Caco-2 (cell line): ENCODE measurements at regions not wholly inside any gene's neighbourhood (a gene's known extent, or its start where the extent isn't known, plus 50 kb on each side); places are given as distances from the start of the nearest gene placed in this dataset.

Experiments used
- BruUV-seq: library from RNA; stranded (reverse); fragments of 400-500 nt; replicated peaks from 2 replicates; lab custom pipeline; 2021; lab: Mats Ljungman, UMichigan
- CTCF ChIA-PET: fragments of 300-600 bp; sonication (Branson Sonifier 250); formaldehyde crosslinking; loops from one replicate; lab custom pipeline; 2022; ENCODE audit warnings: antibody characterized with exemption; lab: Charles Lee
- POLR2A ChIA-PET: fragments of 300-600 bp; sonication (Branson Sonifier 250); formaldehyde crosslinking; loops from one replicate; lab custom pipeline; 2022; ENCODE audit warnings: antibody characterized with exemption; lab: Charles Lee
- DNase-seq, 2 experiments: peaks; one replicate each; pipeline versions ENCODE4 v3.0.0 to v3.0.0-alpha.2; 2020 to 2022
- H3K27me3 ChIP-seq: replicated peaks from 2 replicates; pipeline ENCODE4 v1.6.0; 2011; ENCODE audit warnings: low read length; ENCODE audit not compliant: control insufficient read depth, insufficient read depth
- H3K36me3 ChIP-seq: 2 replicates; pipeline ENCODE4 v1.5.1; 2011; ENCODE audit warnings: low read length; ENCODE audit not compliant: control insufficient read depth, insufficient read depth
- H3K4me1 ChIP-seq: fragments of 250-450 bp; sonication (Bioruptor Pico); 2 replicates; pipeline ENCODE4 v1.5.1; 2020; ENCODE audit warnings: mild to moderate bottlenecking
- H3K4me3 ChIP-seq: 2 replicates; pipeline ENCODE4 v1.5.1; 2011; ENCODE audit warnings: low read depth, mild to moderate bottlenecking, control low read depth, low read length
- H3K9me3 ChIP-seq: fragments of 250-450 bp; sonication (Bioruptor Pico); 2 replicates; pipeline ENCODE4 v1.5.1; 2020; ENCODE audit warnings: mild to moderate bottlenecking, moderate library complexity
- H3K27ac Mint-ChIP-seq: one replicate; pipeline ENCODE4 v1.8.0; 2022; ENCODE audit warnings: mixed read lengths; ENCODE audit not compliant: unreplicated experiment
- H3K27me3 Mint-ChIP-seq: one replicate; pipeline ENCODE4 v1.8.0; 2022; ENCODE audit warnings: mixed read lengths; ENCODE audit not compliant: insufficient read depth, unreplicated experiment
- H3K36me3 Mint-ChIP-seq: one replicate; pipeline ENCODE4 v1.8.0; 2022; ENCODE audit warnings: mild to moderate bottlenecking, mixed read lengths; ENCODE audit not compliant: insufficient read depth, unreplicated experiment
- H3K4me1 Mint-ChIP-seq: one replicate; pipeline ENCODE4 v1.8.0; 2022; ENCODE audit warnings: low read depth, mixed read lengths; ENCODE audit not compliant: unreplicated experiment
- H3K4me3 Mint-ChIP-seq: one replicate; pipeline ENCODE4 v1.8.0; 2022; ENCODE audit warnings: mild to moderate bottlenecking, moderate library complexity, mixed read lengths; ENCODE audit not compliant: unreplicated experiment
- H3K9me3 Mint-ChIP-seq: one replicate; pipeline ENCODE4 v1.8.0; 2022; ENCODE audit warnings: mixed read lengths; ENCODE audit not compliant: unreplicated experiment
- intact Hi-C: fragments of 100-400 bp; cut with micrococcal nuclease; formaldehyde crosslinking; loops from one replicate; pipeline ENCODE4 v1.10.0; 2022; ENCODE audit not compliant: unreplicated experiment
- TF ChIP-seq, protein P1 (sequence below), 2 experiments: fragments of 200-600 bp in 1 of 2; IDR thresholded peaks; 1 replicate in 1 of 2; 2 replicates in 1 of 2; pipeline versions ENCODE4 v1.5.1 to v1.8.0; 2011 to 2022; ENCODE audit warnings: antibody characterized with exemption in 1 of 2, control low read depth in 1 of 2, inconsistent platforms in 1 of 2, low read depth in 1 of 2, low read length in 1 of 2, mild to moderate bottlenecking in 1 of 2, moderate library complexity in 1 of 2; ENCODE audit not compliant: insufficient read depth in 1 of 2, severe bottlenecking in 1 of 2, unreplicated experiment in 1 of 2

DNA sequence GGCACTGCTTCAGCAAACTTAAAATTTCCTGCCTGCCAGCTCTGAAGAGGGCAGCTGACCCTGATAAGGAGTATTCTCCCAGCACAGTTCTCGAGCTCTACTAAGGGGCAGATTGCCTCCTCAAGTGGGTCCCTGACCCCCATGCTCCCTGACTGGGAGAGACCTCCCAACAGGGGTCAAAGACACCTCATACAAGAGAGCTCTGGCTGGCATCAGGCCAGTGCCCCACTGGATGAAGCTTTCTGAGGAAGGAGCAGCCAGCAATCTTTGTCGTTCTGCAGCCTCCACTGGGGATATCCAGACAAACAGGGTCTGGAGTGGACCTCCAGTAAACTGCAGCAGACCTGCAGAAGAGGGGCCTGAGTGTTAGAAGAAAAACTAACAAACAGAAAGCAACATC, 1118.3 kb upstream of the ADGRL3 start:
- Histone ChIP-seq H3K36me3 (no peaks in the 10 kb centered on the region), H3K27me3 (no peaks in the 10 kb centered on the region), H3K4me1 (no peaks in the 10 kb centered on the region), H3K4me3 (no peak overlapping the region), H3K9me3 (no peaks in the 10 kb centered on the region)
- BruUV-seq: no TSS peak
- no peak overlapping the region for H3K27ac Mint-ChIP-seq
- CTCF ChIA-PET: no interaction called here
- DNase-seq: no peak
- TF ChIP-seq, protein P1, sequence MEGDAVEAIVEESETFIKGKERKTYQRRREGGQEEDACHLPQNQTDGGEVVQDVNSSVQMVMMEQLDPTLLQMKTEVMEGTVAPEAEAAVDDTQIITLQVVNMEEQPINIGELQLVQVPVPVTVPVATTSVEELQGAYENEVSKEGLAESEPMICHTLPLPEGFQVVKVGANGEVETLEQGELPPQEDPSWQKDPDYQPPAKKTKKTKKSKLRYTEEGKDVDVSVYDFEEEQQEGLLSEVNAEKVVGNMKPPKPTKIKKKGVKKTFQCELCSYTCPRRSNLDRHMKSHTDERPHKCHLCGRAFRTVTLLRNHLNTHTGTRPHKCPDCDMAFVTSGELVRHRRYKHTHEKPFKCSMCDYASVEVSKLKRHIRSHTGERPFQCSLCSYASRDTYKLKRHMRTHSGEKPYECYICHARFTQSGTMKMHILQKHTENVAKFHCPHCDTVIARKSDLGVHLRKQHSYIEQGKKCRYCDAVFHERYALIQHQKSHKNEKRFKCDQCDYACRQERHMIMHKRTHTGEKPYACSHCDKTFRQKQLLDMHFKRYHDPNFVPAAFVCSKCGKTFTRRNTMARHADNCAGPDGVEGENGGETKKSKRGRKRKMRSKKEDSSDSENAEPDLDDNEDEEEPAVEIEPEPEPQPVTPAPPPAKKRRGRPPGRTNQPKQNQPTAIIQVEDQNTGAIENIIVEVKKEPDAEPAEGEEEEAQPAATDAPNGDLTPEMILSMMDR (IDR thresholded peaks at IDR 0.05; ENCODE audit: insufficient read depth in 1 of 2, low read depth in 1 of 2, low read length in 1 of 2, severe bottlenecking in 1 of 2, unreplicated experiment in 1 of 2): no peak
- H3K4me1 Mint-ChIP-seq: no peaks in the 10 kb centered on the region
- POLR2A ChIA-PET: no interaction called here
- H3K27me3 Mint-ChIP-seq: no peaks in the 10 kb centered on the region
- no peaks in the 10 kb centered on the region for H3K9me3 Mint-ChIP-seq
- no peaks in the 10 kb centered on the region for H3K36me3 Mint-ChIP-seq
- intact Hi-C loops: no loop called here
- no peak overlapping the region for H3K4me3 Mint-ChIP-seq

DNA sequence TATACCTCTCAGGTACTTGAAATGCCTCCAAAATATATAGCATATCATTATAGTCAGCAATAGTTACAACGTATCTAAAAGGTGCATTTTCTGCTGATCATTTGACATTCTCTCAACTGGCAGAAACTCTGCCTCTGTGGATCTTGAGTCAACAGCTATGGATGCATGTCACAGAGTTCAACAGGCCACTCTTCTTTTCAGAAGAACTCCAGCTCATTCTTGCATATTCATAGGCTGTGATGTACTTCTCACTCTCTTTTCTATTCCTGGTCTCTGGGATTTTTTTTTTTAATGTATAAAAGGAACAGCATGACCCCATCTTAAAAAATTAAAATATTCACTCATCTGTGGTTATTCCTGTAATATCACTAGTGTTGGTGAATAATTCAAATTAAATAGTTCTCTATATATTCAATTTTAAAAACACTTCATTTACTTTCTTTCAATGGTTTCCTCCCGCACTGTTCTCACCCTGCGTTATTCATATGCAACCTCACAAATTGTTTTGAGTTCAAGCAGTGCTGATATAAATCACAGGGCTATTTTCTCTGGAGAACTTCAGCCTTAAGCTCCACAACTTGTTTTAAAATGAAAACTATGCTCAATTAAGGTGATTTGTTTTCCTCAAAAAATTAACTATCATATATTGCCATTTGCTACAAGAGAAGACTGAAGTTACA, 1111.2 kb upstream of the ADGRL3 start:
- POLR2A ChIA-PET: no interaction called here
- intact Hi-C loops: no loop called here
- H3K27ac Mint-ChIP-seq: no peak overlapping the region

DNA sequence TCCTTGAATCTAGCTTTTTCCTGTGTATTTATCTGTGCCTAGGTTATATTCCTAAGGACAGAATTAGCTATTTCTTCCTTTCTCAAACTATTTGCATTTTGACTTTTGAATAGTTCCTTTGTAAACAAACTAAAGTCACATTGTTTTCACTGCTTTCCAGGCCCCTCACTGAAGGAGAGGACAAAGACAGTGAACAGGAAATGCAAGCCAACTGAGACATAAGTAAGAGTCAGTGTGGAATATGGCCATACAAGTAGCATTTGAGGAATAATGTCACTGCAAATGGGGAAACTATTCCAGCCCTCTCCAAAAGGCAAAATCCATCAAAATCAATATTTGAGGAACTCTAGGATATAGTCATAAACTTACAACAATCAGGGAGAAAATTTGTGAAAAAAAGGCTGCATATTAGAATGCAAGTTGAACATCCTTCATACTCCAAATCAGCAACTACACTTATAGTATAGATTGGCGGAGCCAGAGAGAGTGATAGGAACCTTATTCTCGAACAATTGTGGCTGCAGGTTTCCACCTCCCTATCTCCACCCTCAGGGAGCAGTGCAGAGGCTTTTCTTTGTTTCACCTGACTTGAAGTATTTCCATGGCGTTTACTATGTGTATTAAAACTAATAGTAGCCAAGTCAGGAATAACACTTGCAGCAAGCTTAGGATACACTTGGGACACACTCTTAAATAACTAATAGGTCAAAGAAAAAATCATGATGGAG, 1110.4 kb upstream of the ADGRL3 start:
- intact Hi-C loops: no loop called here
- Mint-ChIP-seq H3K27me3 (no peaks in the 10 kb centered on the region), H3K36me3 (no peaks in the 10 kb centered on the region), H3K4me1 (no peaks in the 10 kb centered on the region), H3K27ac (no peak overlapping the region), H3K4me3 (no peak overlapping the region), H3K9me3 (no peaks in the 10 kb centered on the region)
- CTCF ChIA-PET: no interaction called here
- no TSS peak for BruUV-seq
- POLR2A ChIA-PET: no interaction called here
- Histone ChIP-seq H3K4me3 (no peak overlapping the region), H3K27me3 (no peaks in the 10 kb centered on the region), H3K36me3 (no peaks in the 10 kb centered on the region), H3K4me1 (no peaks in the 10 kb centered on the region), H3K9me3 (no peaks in the 10 kb centered on the region)
- TF ChIP-seq, protein P1 (IDR thresholded peaks at IDR 0.05; ENCODE audit: insufficient read depth in 1 of 2, low read depth in 1 of 2, low read length in 1 of 2, severe bottlenecking in 1 of 2, unreplicated experiment in 1 of 2): no peak
- no peak for DNase-seq

More for the DNA sequence above, 1111.2 kb upstream of the ADGRL3 start:
- H3K4me1 ChIP-seq: no peaks in the 10 kb centered on the region
- no peaks in the 10 kb centered on the region for H3K4me1 Mint-ChIP-seq
- H3K27me3 ChIP-seq: no peaks in the 10 kb centered on the region
- no peaks in the 10 kb centered on the region for H3K9me3 ChIP-seq
- no TSS peak for BruUV-seq
- no peaks in the 10 kb centered on the region for H3K9me3 Mint-ChIP-seq
- H3K4me3 ChIP-seq: no peak overlapping the region
- no peaks in the 10 kb centered on the region for H3K27me3 Mint-ChIP-seq
- DNase-seq: no peak
- H3K4me3 Mint-ChIP-seq: no peak overlapping the region
- CTCF ChIA-PET: no interaction called here
- no peaks in the 10 kb centered on the region for H3K36me3 Mint-ChIP-seq
- no peaks in the 10 kb centered on the region for H3K36me3 ChIP-seq
- TF ChIP-seq, protein P1 (IDR thresholded peaks at IDR 0.05; ENCODE audit: insufficient read depth in 1 of 2, low read depth in 1 of 2, low read length in 1 of 2, severe bottlenecking in 1 of 2, unreplicated experiment in 1 of 2): no peak
